HepG2 (cell line): ENCODE measurements at regions not wholly inside any gene's neighbourhood (a gene's known extent, or its start where the extent isn't known, plus 50 kb on each side); places are given as distances from the start of the nearest gene placed in this dataset.
A peak's percentile ranks its signal among the peaks of the same experiment; 100 is the strongest.

Experiments used
- ATAC-seq: fragments of 200-7000 bp; cut with Tn5 transposase; 3 replicates; pipeline ENCODE4 v1.9.1; 2020; ENCODE audit warnings: mild to moderate bottlenecking, moderate library complexity
- BruUV-seq: library from RNA; stranded (reverse); fragments of 400-500 nt; replicated peaks from 2 replicates; lab custom pipeline; 2021; lab: Mats Ljungman, UMichigan
- CTCF ChIA-PET: fragments of 300-600 bp; formaldehyde crosslinking; extraction: SDS; loops from one replicate; lab custom pipeline; 2021; ENCODE audit warnings: low total read pairs, inconsistent platforms, low intra/inter-chr PET ratio; lab: Yijun Ruan, JAX
- POLR2A ChIA-PET: fragments of 350-600 bp; sonication (Branson Sonifier 250); formaldehyde crosslinking; loops from one replicate; lab custom pipeline; 2020; ENCODE audit warnings: antibody characterized with exemption, inconsistent platforms; lab: Yijun Ruan, JAX
- DNase-seq: peaks from one replicate; pipeline ENCODE4 v3.0.0-alpha.2; 2015; ENCODE audit warnings: low spot score
- FAIRE-seq: peaks from 3 replicates; lab custom pipeline; 2011; peaks lifted over from hg19 to GRCh38; lab: Jason Lieb, UNC
- H2AFZ ChIP-seq: one replicate; pipeline ENCODE4 v1.6.1; 2011; ENCODE audit warnings: low read length, inconsistent platforms
- H3K27ac ChIP-seq: fragments of 300-600 bp; 3 replicates; pipeline ENCODE4 v1.8.0; 2011; ENCODE audit warnings: mixed run types, mild to moderate bottlenecking, mixed read lengths, low read length, inconsistent platforms; ENCODE audit not compliant: insufficient read depth; ENCODE audit errors: extremely low read length
- H3K27me3 ChIP-seq, 2 experiments: fragments of 200-600 bp in 1 of 2; 2 replicates in 1 of 2; 3 replicates in 1 of 2; pipeline versions ENCODE4 v1.6.0 to v1.8.0; 2011; ENCODE audit warnings: low read length in 2 of 2, mild to moderate bottlenecking in 2 of 2, moderate library complexity in 2 of 2, inconsistent platforms in 1 of 2; ENCODE audit not compliant: insufficient read depth in 2 of 2, control insufficient read depth in 1 of 2
- H3K36me3 ChIP-seq, 2 experiments: fragments of 200-600 bp in 1 of 2; replicated peaks in 1 of 2; 2 replicates in 1 of 2; 3 replicates in 1 of 2; pipeline versions ENCODE4 v1.5.1 to v1.8.0; 2011; ENCODE audit warnings: low read length in 2 of 2, inconsistent platforms in 1 of 2; ENCODE audit not compliant: insufficient read depth in 2 of 2, control insufficient read depth in 1 of 2
- H3K4me1 ChIP-seq: 2 replicates; pipeline ENCODE4 v1.5.1; 2012; ENCODE audit warnings: low read length, inconsistent platforms; ENCODE audit not compliant: insufficient read depth
- H3K4me2 ChIP-seq: 2 replicates; pipeline ENCODE4 v1.6.0; 2011; ENCODE audit warnings: low read depth, low read length, inconsistent platforms
- H3K4me3 ChIP-seq, 3 experiments: fragments of 200-600 bp in 1 of 3; sonication (generic), shearing (Covaris generic) in 1 of 3; replicated peaks in 1 of 3; 2 replicates each; pipeline ENCODE4 v1.5.1; 2011 to 2016; ENCODE audit warnings: low read length in 3 of 3, inconsistent platforms in 2 of 3, low read depth in 2 of 3, mild to moderate bottlenecking in 2 of 3, control low read depth in 1 of 3, mixed read lengths in 1 of 3; ENCODE audit not compliant: insufficient read depth in 1 of 3
- H3K79me2 ChIP-seq: one replicate; pipeline ENCODE4 v1.6.1; 2011; ENCODE audit warnings: low read length, inconsistent platforms; ENCODE audit not compliant: insufficient read depth
- H3K9ac ChIP-seq: 2 replicates; pipeline ENCODE4 v1.6.0; 2011; ENCODE audit warnings: mild to moderate bottlenecking, low read depth, low read length, inconsistent platforms; ENCODE audit not compliant: insufficient read depth
- H3K9me3 ChIP-seq: 2 replicates; pipeline ENCODE4 v1.5.1; 2012; ENCODE audit warnings: mild to moderate bottlenecking, low read length
- H4K20me1 ChIP-seq: 2 replicates; pipeline ENCODE4 v1.6.0; 2011; ENCODE audit warnings: inconsistent platforms, mild to moderate bottlenecking, low read length, moderate library complexity; ENCODE audit not compliant: insufficient read depth
- AKNA ChIP-seq: sonication (generic); formaldehyde crosslinking; IDR thresholded peaks from 2 replicates; pipeline ENCODE4 v1.4.0; 2020; ENCODE audit warnings: missing genetic modification reagents, borderline replicate concordance
- MAFF ChIP-seq: IDR thresholded peaks from 2 replicates; pipeline ENCODE4 v1.6.1; 2011; ENCODE audit warnings: low read depth, low read length, improper control_type of control experiment
- MAFK ChIP-seq, 2 experiments: IDR thresholded peaks in 1 of 2; conservative IDR thresholded peaks in 1 of 2; 2 replicates each; pipeline ENCODE4 v1.6.1; 2011; ENCODE audit warnings: improper control_type of control experiment in 2 of 2, low read length in 2 of 2
- MATR3 ChIP-seq: sonication (generic); formaldehyde crosslinking; IDR thresholded peaks from 2 replicates; pipeline ENCODE4 v1.4.0; 2020; ENCODE audit warnings: missing genetic modification reagents
- POGZ ChIP-seq: sonication (generic); formaldehyde crosslinking; IDR thresholded peaks from 2 replicates; pipeline ENCODE4 v1.4.0; 2020; ENCODE audit warnings: mild to moderate bottlenecking, missing genetic modification reagents
- REPIN1 ChIP-seq: sonication (generic); formaldehyde crosslinking; IDR thresholded peaks from 2 replicates; pipeline ENCODE4 v1.8.0; 2022; ENCODE audit warnings: missing genetic modification reagents, low read depth, mild to moderate bottlenecking, borderline replicate concordance
- ZFP90 ChIP-seq: sonication (generic); formaldehyde crosslinking; IDR thresholded peaks from 2 replicates; pipeline ENCODE4 v1.8.0; 2022; ENCODE audit warnings: missing genetic modification reagents, mild to moderate bottlenecking, inconsistent platforms, borderline replicate concordance
- ZNF160 ChIP-seq: sonication (generic); formaldehyde crosslinking; IDR thresholded peaks from 2 replicates; pipeline ENCODE4 v1.8.0; 2022; ENCODE audit warnings: mild to moderate bottlenecking, inconsistent platforms, missing genetic modification reagents
- ZNF572 ChIP-seq: sonication (generic); formaldehyde crosslinking; IDR thresholded peaks from 2 replicates; pipeline ENCODE4 v1.5.1; 2020; ENCODE audit warnings: mild to moderate bottlenecking, missing genetic modification reagents
- ZNF646 ChIP-seq: sonication (generic); formaldehyde crosslinking; IDR thresholded peaks from 2 replicates; pipeline ENCODE4 v1.9.0; 2021; ENCODE audit warnings: mild to moderate bottlenecking, missing genetic modification reagents
- WGBS: methylation state at CpG from one replicate; pipeline ENCODE4 v1.1.6; 2017; ENCODE audit warnings: low lambda C conversion rate; 5-methylcytosine and 5-hydroxymethylcytosine counted together
- in situ Hi-C: cut with HindIII; loops from 2 replicates; pipeline ENCODE4 v1.10.0; 2017; ENCODE audit warnings: low pct_unique_long_range_greater_than_20kb; ENCODE audit not compliant: extremely low pct_ligation_motif_present
- intact Hi-C: fragments of 100-400 bp; cut with micrococcal nuclease; formaldehyde crosslinking; loops from one replicate; pipeline ENCODE4 v1.10.0; 2022; ENCODE audit not compliant: unreplicated experiment
- TF ChIP-seq, protein P1 (sequence below): sonication (generic); formaldehyde crosslinking; IDR thresholded peaks from 2 replicates; pipeline ENCODE4 v1.9.0; 2022; ENCODE audit warnings: low read depth, missing genetic modification reagents

DNA sequence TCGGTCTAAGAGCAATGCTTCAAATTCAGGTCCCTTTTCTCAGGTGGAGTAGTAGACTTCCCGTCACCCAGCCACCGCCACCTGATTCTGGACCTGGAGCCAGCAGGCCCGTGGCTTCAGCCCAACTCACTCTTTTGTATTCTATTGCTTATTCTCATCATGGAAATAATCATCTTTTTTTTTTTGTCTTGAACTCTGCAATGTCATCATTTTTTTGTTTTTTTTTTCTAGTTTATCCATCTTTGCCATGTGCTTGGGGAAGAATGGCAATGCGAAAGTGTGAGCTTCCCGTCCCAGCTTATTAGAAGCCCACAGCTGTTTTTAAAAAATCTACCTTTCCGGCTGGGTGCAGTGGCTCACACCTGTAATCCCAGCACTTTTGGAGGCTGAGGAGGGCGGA lies 51.3 kb upstream of the FSTL1 start:
- CTCF ChIA-PET: no interaction called here
- intact Hi-C loops: no loop called here
- WGBS: 44% methylated on average over 8 of the region's 8 CpGs
- no peak for TF ChIP-seq MATR3 (CRISPR knock-in tag)
- TF ChIP-seq AKNA: no peak
- TF ChIP-seq ZFP90 (CRISPR knock-in tag): no peak
- TF ChIP-seq ZNF572 (CRISPR knock-in tag): no peak
- TF ChIP-seq, protein P1, sequence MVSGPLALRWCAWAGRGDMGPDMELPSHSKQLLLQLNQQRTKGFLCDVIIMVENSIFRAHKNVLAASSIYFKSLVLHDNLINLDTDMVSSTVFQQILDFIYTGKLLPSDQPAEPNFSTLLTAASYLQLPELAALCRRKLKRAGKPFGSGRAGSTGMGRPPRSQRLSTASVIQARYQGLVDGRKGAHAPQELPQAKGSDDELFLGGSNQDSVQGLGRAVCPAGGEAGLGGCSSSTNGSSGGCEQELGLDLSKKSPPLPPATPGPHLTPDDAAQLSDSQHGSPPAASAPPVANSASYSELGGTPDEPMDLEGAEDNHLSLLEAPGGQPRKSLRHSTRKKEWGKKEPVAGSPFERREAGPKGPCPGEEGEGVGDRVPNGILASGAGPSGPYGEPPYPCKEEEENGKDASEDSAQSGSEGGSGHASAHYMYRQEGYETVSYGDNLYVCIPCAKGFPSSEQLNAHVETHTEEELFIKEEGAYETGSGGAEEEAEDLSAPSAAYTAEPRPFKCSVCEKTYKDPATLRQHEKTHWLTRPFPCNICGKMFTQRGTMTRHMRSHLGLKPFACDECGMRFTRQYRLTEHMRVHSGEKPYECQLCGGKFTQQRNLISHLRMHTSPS (CRISPR knock-in tag): no peak
- peak; percentile 57 for TF ChIP-seq MAFF
- no peak for TF ChIP-seq ZNF646 (CRISPR knock-in tag)
- no peak for TF ChIP-seq ZNF160 (CRISPR knock-in tag)
- no peak for TF ChIP-seq REPIN1
- TF ChIP-seq POGZ (CRISPR knock-in tag): no peak
- peak; percentile 53 to 78 for TF ChIP-seq MAFK (conservative IDR thresholded peaks at IDR 0.05 in 1 of 2, IDR thresholded peaks at IDR 0.05 in 1 of 2; ENCODE audit: low read length in 2 of 2)

More for the DNA sequence above, 51.3 kb upstream of the FSTL1 start:
- no peak overlapping the region for H3K27ac ChIP-seq
- no peak for ATAC-seq
- no peak for FAIRE-seq
- no peak overlapping the region for H3K4me2 ChIP-seq
- in situ Hi-C loops: no loop called here
- H3K36me3 ChIP-seq: no peaks in the 10 kb centered on the region
- H2AFZ ChIP-seq: no peak overlapping the region
- no peaks in the 10 kb centered on the region for H3K9me3 ChIP-seq
- BruUV-seq: no TSS peak
- no peak for DNase-seq
- no peak overlapping the region for H3K4me3 ChIP-seq
- H3K27me3 ChIP-seq: peaks cover 0 to 13% of the 10 kb centered on the region in 2 experiments; a peak in 2 of 5 replicates
- peaks cover 8% of the 10 kb centered on the region for H3K4me1 ChIP-seq
- no peaks in the 10 kb centered on the region for H3K79me2 ChIP-seq
- H3K9ac ChIP-seq: no peak overlapping the region
- POLR2A ChIA-PET: no interaction called here
- H4K20me1 ChIP-seq: no peaks in the 10 kb centered on the region
